GM12891 (cell line): ENCODE measurements at regions not wholly inside any gene's neighbourhood (a gene's known extent, or its start where the extent isn't known, plus 50 kb on each side); places are given as distances from the start of the nearest gene placed in this dataset.

Experiments used
- PAX5 ChIP-seq: IDR thresholded peaks from 2 replicates; pipeline ENCODE4 v1.6.1; 2011; ENCODE audit warnings: low read length, moderate library complexity, mild to moderate bottlenecking; ENCODE audit not compliant: insufficient read depth, severe bottlenecking
- POLR2A ChIP-seq: IDR thresholded peaks from 2 replicates; pipeline ENCODE4 v1.6.1; 2011; ENCODE audit warnings: low read depth, low read length, control low read depth
- POLR2AphosphoS5 ChIP-seq: IDR thresholded peaks from 2 replicates; pipeline ENCODE4 v1.6.1; 2011; ENCODE audit warnings: low read depth, low read length, control low read depth
- POU2F2 ChIP-seq: IDR thresholded peaks from 2 replicates; pipeline ENCODE4 v1.6.1; 2011; ENCODE audit warnings: low read depth, mild to moderate bottlenecking, control low read depth, low read length, moderate library complexity
- SPI1 ChIP-seq: IDR thresholded peaks from 2 replicates; pipeline ENCODE4 v1.6.1; 2011; ENCODE audit warnings: low read depth, low read length, control low read depth
- TAF1 ChIP-seq: IDR thresholded peaks from 2 replicates; pipeline ENCODE4 v1.6.1; 2011; ENCODE audit warnings: low read depth, low read length, control low read depth

DNA sequence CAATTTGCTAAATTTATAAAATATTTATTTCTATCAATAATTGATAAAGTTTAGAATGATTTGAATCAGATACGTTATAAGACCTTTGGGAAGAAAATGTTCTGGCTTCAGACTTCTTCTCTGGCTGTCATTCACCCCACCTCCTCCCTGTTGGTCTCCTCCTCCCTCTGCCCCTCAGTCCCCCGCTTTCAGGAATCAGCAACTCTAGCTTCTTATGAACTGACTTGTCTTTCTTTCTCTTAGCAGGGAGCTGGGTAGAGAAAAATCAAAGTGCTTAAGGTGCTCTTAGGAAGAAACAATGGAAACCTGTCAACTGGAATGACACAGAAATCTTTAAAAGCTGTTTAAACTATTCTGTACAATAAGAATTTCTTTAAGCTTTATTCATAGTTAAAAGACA is 71.3 kb upstream of the ETV3 start:
- TF ChIP-seq TAF1 = no peak
- TF ChIP-seq POLR2A = no peak
- no peak for TF ChIP-seq POLR2AphosphoS5
- TF ChIP-seq POU2F2 = no peak
- no peak for TF ChIP-seq SPI1
- no peak for TF ChIP-seq PAX5
